Panc1 (cell line): ENCODE measurements at regions not wholly inside any gene's neighbourhood (a gene's known extent, or its start where the extent isn't known, plus 50 kb on each side); places are given as distances from the start of the nearest gene placed in this dataset.

ENCODE experiments used
- ATAC-seq: fragments of 200-7000 bp; cut with Tn5 transposase; 2 replicates; pipeline ENCODE4 v1.9.1; 2020; ENCODE audit warnings: mild to moderate bottlenecking, moderate library complexity
- BruUV-seq: library from RNA; stranded (reverse); fragments of 400-500 nt; replicated peaks from 2 replicates; lab custom pipeline; 2021; lab: Mats Ljungman, UMichigan
- CTCF ChIA-PET: fragments of 300-600 bp; sonication (Branson Sonifier 250); formaldehyde crosslinking; loops from one replicate; lab custom pipeline; 2022; ENCODE audit warnings: antibody characterized with exemption; lab: Charles Lee
- POLR2A ChIA-PET: fragments of 300-600 bp; sonication (Branson Sonifier 250); formaldehyde crosslinking; loops from one replicate; lab custom pipeline; 2022; ENCODE audit warnings: antibody characterized with exemption; lab: Charles Lee
- DNase-seq: peaks from one replicate; pipeline ENCODE4 v3.0.0-alpha.2; 2010; ENCODE audit warnings: low read depth, low spot score
- H3K27ac ChIP-seq: 2 replicates; pipeline ENCODE4 v1.5.1; 2011; ENCODE audit warnings: mild to moderate bottlenecking, low read length, inconsistent platforms
- H3K27me3 ChIP-seq: fragments of 200-500 bp; sonication (Bioruptor generic); 2 replicates; pipeline ENCODE4 v1.6.0; 2014; ENCODE audit warnings: low read length, inconsistent platforms; ENCODE audit not compliant: control insufficient read depth, insufficient read depth
- H3K36me3 ChIP-seq: fragments of 200-500 bp; sonication (Bioruptor generic); 2 replicates; pipeline ENCODE4 v1.5.1; 2014; ENCODE audit warnings: inconsistent platforms, mild to moderate bottlenecking, low read length, moderate library complexity; ENCODE audit not compliant: control insufficient read depth, insufficient read depth
- H3K4me1 ChIP-seq: 2 replicates; pipeline ENCODE4 v1.5.1; 2011; ENCODE audit warnings: inconsistent platforms, mild to moderate bottlenecking, low read length, moderate library complexity; ENCODE audit not compliant: control insufficient read depth, insufficient read depth
- H3K4me3 ChIP-seq, 2 experiments: 2 replicates each; pipeline ENCODE4 v1.5.1; 2011 to 2012; ENCODE audit warnings: low read depth in 2 of 2, low read length in 2 of 2, mild to moderate bottlenecking in 2 of 2, inconsistent platforms in 1 of 2, moderate library complexity in 1 of 2
- H3K9me3 ChIP-seq: fragments of 200-500 bp; sonication (Bioruptor generic); 2 replicates; pipeline ENCODE4 v1.5.1; 2014; ENCODE audit warnings: low read depth, mild to moderate bottlenecking, inconsistent platforms, low read length, moderate library complexity; ENCODE audit not compliant: control insufficient read depth, insufficient read depth
- CTCF ChIP-seq: fragments of 450-650 bp; IDR thresholded peaks from 2 replicates; pipeline ENCODE4 v1.5.1; 2017; ENCODE audit warnings: mild to moderate bottlenecking
- POLR2AphosphoS5 ChIP-seq: IDR thresholded peaks from 2 replicates; pipeline ENCODE4 v1.6.1; 2012; ENCODE audit warnings: mild to moderate bottlenecking, low read depth, low read length, moderate library complexity
- SIN3A ChIP-seq: IDR thresholded peaks from 2 replicates; pipeline ENCODE4 v1.6.1; 2012; ENCODE audit warnings: low read depth, mild to moderate bottlenecking, low read length, moderate library complexity, borderline replicate concordance; ENCODE audit not compliant: insufficient read depth
- TCF7L2 ChIP-seq: IDR thresholded peaks from 2 replicates; pipeline ENCODE4 v1.6.1; 2011; ENCODE audit warnings: mild to moderate bottlenecking, low read depth, low read length, inconsistent platforms
- in situ Hi-C: cut with HindIII; loops from 2 replicates; pipeline ENCODE4 v1.10.0; 2016; ENCODE audit warnings: low sequenced_read_pairs, low pct_unique_long_range_greater_than_20kb
- intact Hi-C: fragments of 100-400 bp; cut with micrococcal nuclease; formaldehyde crosslinking; loops from one replicate; pipeline ENCODE4 v1.10.0; 2022; ENCODE audit not compliant: unreplicated experiment
- TF ChIP-seq, protein P1 (sequence below), 2 experiments: IDR thresholded peaks; 2 replicates each; pipeline ENCODE4 v1.6.1; 2011 to 2012; ENCODE audit warnings: low read depth in 2 of 2, control low read depth in 1 of 2, low read length in 1 of 2, mild to moderate bottlenecking in 1 of 2, moderate library complexity in 1 of 2; ENCODE audit not compliant: insufficient read depth in 1 of 2

DNA sequence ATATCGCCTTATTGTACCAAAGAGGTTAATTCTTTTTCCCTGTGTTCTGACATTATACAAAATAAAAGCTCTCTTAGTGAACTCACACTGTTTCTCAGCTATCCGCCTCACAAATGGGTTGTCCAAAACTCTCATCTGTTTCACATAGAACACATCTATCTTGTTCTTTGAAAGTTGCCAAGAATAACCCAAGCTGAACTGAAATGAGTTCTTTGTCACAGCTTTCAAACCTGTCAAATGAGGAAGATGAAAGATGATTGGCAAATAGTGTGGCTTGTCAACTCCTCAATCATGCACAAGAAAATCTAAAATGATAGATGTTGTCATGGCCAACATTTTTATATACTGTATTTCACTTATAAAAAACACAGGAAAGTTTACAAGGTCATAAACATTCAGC, 168.1 kb upstream of the OSTN start:
- Histone ChIP-seq H3K4me3 (no peak overlapping the region), H3K36me3 (no peaks in the 10 kb centered on the region), H3K27me3 (no peaks in the 10 kb centered on the region), H3K27ac (no peak overlapping the region), H3K4me1 (no peaks in the 10 kb centered on the region), H3K9me3 (no peaks in the 10 kb centered on the region)
- POLR2A ChIA-PET: no interaction called here
- TF ChIP-seq POLR2AphosphoS5: no peak
- no peak for TF ChIP-seq TCF7L2
- TF ChIP-seq, protein P1, sequence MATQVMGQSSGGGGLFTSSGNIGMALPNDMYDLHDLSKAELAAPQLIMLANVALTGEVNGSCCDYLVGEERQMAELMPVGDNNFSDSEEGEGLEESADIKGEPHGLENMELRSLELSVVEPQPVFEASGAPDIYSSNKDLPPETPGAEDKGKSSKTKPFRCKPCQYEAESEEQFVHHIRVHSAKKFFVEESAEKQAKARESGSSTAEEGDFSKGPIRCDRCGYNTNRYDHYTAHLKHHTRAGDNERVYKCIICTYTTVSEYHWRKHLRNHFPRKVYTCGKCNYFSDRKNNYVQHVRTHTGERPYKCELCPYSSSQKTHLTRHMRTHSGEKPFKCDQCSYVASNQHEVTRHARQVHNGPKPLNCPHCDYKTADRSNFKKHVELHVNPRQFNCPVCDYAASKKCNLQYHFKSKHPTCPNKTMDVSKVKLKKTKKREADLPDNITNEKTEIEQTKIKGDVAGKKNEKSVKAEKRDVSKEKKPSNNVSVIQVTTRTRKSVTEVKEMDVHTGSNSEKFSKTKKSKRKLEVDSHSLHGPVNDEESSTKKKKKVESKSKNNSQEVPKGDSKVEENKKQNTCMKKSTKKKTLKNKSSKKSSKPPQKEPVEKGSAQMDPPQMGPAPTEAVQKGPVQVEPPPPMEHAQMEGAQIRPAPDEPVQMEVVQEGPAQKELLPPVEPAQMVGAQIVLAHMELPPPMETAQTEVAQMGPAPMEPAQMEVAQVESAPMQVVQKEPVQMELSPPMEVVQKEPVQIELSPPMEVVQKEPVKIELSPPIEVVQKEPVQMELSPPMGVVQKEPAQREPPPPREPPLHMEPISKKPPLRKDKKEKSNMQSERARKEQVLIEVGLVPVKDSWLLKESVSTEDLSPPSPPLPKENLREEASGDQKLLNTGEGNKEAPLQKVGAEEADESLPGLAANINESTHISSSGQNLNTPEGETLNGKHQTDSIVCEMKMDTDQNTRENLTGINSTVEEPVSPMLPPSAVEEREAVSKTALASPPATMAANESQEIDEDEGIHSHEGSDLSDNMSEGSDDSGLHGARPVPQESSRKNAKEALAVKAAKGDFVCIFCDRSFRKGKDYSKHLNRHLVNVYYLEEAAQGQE (IDR thresholded peaks at IDR 0.05; ENCODE audit: insufficient read depth in 1 of 2, low read depth in 2 of 2, low read length in 1 of 2): no peak
- no peak for TF ChIP-seq SIN3A
- TF ChIP-seq CTCF: no peak
- BruUV-seq: no TSS peak
- intact Hi-C loops: no loop called here
- in situ Hi-C loops: no loop called here
- no peak for ATAC-seq
- no peak for DNase-seq
- CTCF ChIA-PET: no interaction called here

GRCh38 chr3:191030491-191030890, 168.0 kb upstream of the GMNC start:
- H3K36me3 ChIP-seq: no peaks in the 10 kb centered on the region
- H3K27ac ChIP-seq: no peak overlapping the region
- H3K9me3 ChIP-seq: no peaks in the 10 kb centered on the region
- TF ChIP-seq CTCF: no peak
- TF ChIP-seq, protein P1 (IDR thresholded peaks at IDR 0.05; ENCODE audit: insufficient read depth in 1 of 2, low read depth in 2 of 2, low read length in 1 of 2): no peak
- TF ChIP-seq POLR2AphosphoS5: no peak
- TF ChIP-seq TCF7L2: no peak
- TF ChIP-seq SIN3A: no peak
- no peaks in the 10 kb centered on the region for H3K27me3 ChIP-seq
- no peaks in the 10 kb centered on the region for H3K4me1 ChIP-seq
- intact Hi-C loops: no loop called here
- ChIA-PET CTCF (no interaction called here), POLR2A (no interaction called here)
- DNase-seq (no peak), ATAC-seq (no peak)
- H3K4me3 ChIP-seq: no peak overlapping the region
- in situ Hi-C loops: no loop called here
- BruUV-seq: no TSS peak
